ENCODE measurements at regions not wholly inside any gene's neighbourhood (a gene's known extent, or its start where the extent isn't known, plus 50 kb on each side); places are given as distances from the start of the nearest gene placed in this dataset.

GRCh38 chr20:50368813-50369224 is 141.4 kb upstream of the PTPN1 start:
- no peak overlapping the region for H3K4me3 ChIP-seq (ENCODE audit: low read length)
- TF ChIP-seq CTCF (conservative IDR thresholded peaks at IDR 0.05; ENCODE audit: low read depth, low read length): no peak

GRCh38 chr20:50369225-50370035 is 140.8 kb upstream of the PTPN1 start:
- no peak for TF ChIP-seq CTCF (conservative IDR thresholded peaks at IDR 0.05; ENCODE audit: low read depth, low read length)
- H3K4me3 ChIP-seq (ENCODE audit: low read length): no peak overlapping the region
- DNase-seq (ENCODE audit: low read depth): no peak

More at GRCh38 chr20:50368813-50369224, 141.4 kb upstream of the PTPN1 start:
- DNase-seq (ENCODE audit: low read depth): no peak

GRCh38 chr20:50370036-50370566 is 140.1 kb upstream of the PTPN1 start:
- no peak for DNase-seq (ENCODE audit: low read depth)
- no peak for TF ChIP-seq CTCF (conservative IDR thresholded peaks at IDR 0.05; ENCODE audit: low read depth, low read length)
- H3K4me3 ChIP-seq (ENCODE audit: low read length): no peak overlapping the region

- no peak for TF ChIP-seq CTCF (conservative IDR thresholded peaks at IDR 0.05; ENCODE audit: low read depth, low read length)
- no peak for DNase-seq (ENCODE audit: low read depth)
- no peak overlapping the region for H3K4me3 ChIP-seq (ENCODE audit: low read length)
Observed at GRCh38 chr20:50371878-50372769, 138.1 kb upstream of the PTPN1 start.

- TF ChIP-seq CTCF (conservative IDR thresholded peaks at IDR 0.05; ENCODE audit: low read depth, low read length): no peak
- no peak for DNase-seq (ENCODE audit: low read depth)
- H3K4me3 ChIP-seq (ENCODE audit: low read length): no peak overlapping the region
Observed at GRCh38 chr20:50372770-50373088, 137.5 kb upstream of the PTPN1 start.

- no peak for TF ChIP-seq CTCF (conservative IDR thresholded peaks at IDR 0.05; ENCODE audit: low read depth, low read length)
- no peak overlapping the region for H3K4me3 ChIP-seq (ENCODE audit: low read length)
- no peak for DNase-seq (ENCODE audit: low read depth)
Observed at GRCh38 chr20:50373674-50374286, 136.4 kb upstream of the PTPN1 start.
